Omental fat pad (tissue), 3 donors: ENCODE measurements at regions not wholly inside any gene's neighbourhood (a gene's known extent, or its start where the extent isn't known, plus 50 kb on each side); places are given as distances from the start of the nearest gene placed in this dataset.
"Not testable (repeated sequence)": the region's sequence is repeated elsewhere in the genome, so short reads cannot be mapped to it uniquely, and the experiment has no call there.

Experiments used
- ATAC-seq: fragments of 150-250 bp; one replicate; pipeline ENCODE4 v1.9.1; 2016; ENCODE audit warnings: mild to moderate bottlenecking, moderate library complexity; ENCODE audit not compliant: low FRiP score
- DNase-seq: peaks from one replicate; pipeline ENCODE4 v3.0.0-alpha.2; 2019; ENCODE audit warnings: low spot score
- TF ChIP-seq, protein P1 (sequence below), 3 donors: fragments of 450-650 bp; IDR thresholded peaks; one replicate each; pipeline ENCODE4 v1.5.1; 2016 to 2017; ENCODE audit warnings: antibody characterized with exemption in 3 of 3, mild to moderate bottlenecking in 3 of 3, moderate library complexity in 2 of 3

DNA sequence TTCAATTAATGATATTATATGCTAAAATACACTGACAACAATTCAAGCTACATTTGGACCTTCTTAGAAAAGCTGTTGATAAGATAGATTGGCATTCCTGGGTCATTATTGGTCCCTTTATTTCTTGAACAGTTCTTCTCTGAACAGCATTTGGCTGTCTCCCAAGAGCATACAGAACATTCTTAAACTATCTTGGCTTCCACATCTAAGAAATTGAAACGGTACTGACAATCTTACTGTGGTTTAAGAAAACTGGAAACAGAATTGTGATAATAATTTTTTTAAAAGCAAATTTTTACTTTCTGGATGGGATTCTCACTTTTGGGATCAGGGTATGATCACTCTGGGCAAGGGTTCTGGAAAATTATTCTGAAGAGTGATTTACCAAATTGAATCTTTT is 161.7 kb upstream of the ZNF385D start:
- DNase-seq (no peak), ATAC-seq (no peak)
- TF ChIP-seq, protein P1, sequence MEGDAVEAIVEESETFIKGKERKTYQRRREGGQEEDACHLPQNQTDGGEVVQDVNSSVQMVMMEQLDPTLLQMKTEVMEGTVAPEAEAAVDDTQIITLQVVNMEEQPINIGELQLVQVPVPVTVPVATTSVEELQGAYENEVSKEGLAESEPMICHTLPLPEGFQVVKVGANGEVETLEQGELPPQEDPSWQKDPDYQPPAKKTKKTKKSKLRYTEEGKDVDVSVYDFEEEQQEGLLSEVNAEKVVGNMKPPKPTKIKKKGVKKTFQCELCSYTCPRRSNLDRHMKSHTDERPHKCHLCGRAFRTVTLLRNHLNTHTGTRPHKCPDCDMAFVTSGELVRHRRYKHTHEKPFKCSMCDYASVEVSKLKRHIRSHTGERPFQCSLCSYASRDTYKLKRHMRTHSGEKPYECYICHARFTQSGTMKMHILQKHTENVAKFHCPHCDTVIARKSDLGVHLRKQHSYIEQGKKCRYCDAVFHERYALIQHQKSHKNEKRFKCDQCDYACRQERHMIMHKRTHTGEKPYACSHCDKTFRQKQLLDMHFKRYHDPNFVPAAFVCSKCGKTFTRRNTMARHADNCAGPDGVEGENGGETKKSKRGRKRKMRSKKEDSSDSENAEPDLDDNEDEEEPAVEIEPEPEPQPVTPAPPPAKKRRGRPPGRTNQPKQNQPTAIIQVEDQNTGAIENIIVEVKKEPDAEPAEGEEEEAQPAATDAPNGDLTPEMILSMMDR (IDR thresholded peaks at IDR 0.05): no peak

GRCh38 chr3:21913791-21914190 is 162.8 kb upstream of the ZNF385D start:
- DNase-seq (no peak), ATAC-seq (no peak)
- TF ChIP-seq, protein P1 (IDR thresholded peaks at IDR 0.05): no peak

DNA sequence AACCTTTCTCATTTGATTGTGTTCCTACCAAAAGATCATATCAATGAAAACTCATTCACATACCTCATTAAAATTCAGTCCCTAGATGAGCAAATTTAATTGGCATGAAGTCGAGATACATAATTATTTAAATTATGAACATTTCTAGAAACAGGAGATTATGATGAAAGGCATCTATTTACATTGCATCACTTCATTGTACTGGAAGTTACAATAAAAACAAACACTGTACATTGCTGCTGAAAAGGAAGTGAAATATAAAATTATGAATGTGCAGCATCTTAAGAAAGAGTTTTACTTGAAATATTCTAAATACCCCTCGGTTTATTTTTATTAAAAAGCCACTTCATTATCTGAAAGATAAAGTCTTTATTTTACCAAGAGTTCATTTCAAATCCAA is 163.4 kb upstream of the ZNF385D start:
- ATAC-seq: no peak
- no peak for DNase-seq
- TF ChIP-seq, protein P1 (IDR thresholded peaks at IDR 0.05): no peak

- ATAC-seq (no peak), DNase-seq (no peak)
- TF ChIP-seq, protein P1 (IDR thresholded peaks at IDR 0.05): no peak
These were observed 168.4 kb upstream of the ZNF385D start for GRCh38 chr3:21919383-21919782.

DNA sequence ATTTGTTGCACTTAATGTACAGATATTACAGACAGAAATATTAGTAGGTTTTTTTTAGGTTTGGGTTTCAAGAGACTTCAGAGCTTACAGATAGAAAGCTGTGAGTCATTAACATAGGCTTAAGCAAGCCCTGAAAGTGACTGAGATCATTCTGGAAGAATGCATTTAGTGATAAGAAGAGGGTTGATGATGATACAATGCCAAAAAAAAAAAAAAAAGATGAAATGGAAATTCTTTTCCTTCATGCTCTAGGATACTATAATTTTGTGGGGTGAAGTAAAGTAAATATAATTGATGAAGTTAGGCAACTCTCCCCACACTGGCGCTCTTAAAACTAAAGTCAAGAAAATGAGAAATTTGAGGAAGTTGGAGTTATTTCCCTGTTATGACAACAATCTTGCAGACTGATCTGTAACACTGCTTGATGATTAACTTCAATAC is 169.4 kb upstream of the ZNF385D start:
- TF ChIP-seq, protein P1 (IDR thresholded peaks at IDR 0.05): no peak
- DNase-seq (no peak), ATAC-seq (no peak)

DNA sequence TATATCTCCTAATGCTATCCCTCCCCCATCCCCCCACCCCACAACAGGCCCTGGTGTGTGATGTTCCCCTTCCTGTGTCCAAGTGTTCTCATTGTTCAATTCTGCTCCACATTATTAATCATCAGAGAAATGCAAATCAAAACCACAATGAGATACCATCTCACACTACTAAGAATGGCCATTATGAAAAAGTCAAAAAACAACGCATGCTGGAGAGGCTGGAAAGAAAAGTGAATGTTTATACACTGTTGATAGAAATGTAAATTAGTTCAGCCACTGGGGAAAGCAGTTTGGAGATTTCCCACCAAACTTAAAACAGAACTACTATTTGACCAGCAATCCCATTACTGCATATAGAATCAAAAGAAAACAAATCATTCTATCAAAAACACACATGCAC is 172.1 kb upstream of the ZNF385D start:
- DNase-seq, ATAC-seq: not testable (repeated sequence)

DNA sequence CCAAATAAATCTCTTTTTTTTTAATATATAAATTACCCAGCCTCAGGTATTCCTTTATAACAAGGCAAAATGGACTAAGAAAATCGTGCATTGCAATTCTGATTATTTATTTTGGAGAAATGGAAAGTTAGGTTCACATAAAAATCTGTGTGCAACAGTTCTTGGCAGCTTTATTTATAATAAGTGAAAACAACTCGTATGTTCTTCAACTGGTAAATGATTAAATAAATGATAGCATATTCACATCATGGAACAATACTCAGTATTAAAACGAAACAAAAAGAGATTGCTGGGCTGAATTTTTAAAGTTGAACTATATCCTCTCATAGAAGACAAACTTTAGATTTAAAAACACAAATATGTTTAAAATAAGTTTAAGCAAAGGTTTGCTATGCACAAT is 176.3 kb upstream of the ZNF385D start:
- TF ChIP-seq, protein P1 (IDR thresholded peaks at IDR 0.05): no peak
- ATAC-seq: no peak
- DNase-seq: no peak

- no peak for ATAC-seq
These were observed 183.6 kb upstream of the ZNF385D start for GRCh38 chr3:21934591-21934990.

More at GRCh38 chr3:21934591-21934990, 183.6 kb upstream of the ZNF385D start:
- TF ChIP-seq, protein P1 (IDR thresholded peaks at IDR 0.05): no peak
- no peak for DNase-seq
